NB4 (cell line): ENCODE measurements at regions not wholly inside any gene's neighbourhood (a gene's known extent, or its start where the extent isn't known, plus 50 kb on each side); places are given as distances from the start of the nearest gene placed in this dataset.
"Not testable (repeated sequence)": the region's sequence is repeated elsewhere in the genome, so short reads cannot be mapped to it uniquely, and the experiment has no call there.

ENCODE experiments used
- MYC ChIP-seq: IDR thresholded peaks from 2 replicates; pipeline ENCODE4 v1.6.1; 2011; ENCODE audit warnings: low read depth, low read length
- TF ChIP-seq, protein P1 (sequence below): IDR thresholded peaks from one replicate; pipeline ENCODE4 v1.5.1; 2012; ENCODE audit warnings: low read depth, low read length

DNA sequence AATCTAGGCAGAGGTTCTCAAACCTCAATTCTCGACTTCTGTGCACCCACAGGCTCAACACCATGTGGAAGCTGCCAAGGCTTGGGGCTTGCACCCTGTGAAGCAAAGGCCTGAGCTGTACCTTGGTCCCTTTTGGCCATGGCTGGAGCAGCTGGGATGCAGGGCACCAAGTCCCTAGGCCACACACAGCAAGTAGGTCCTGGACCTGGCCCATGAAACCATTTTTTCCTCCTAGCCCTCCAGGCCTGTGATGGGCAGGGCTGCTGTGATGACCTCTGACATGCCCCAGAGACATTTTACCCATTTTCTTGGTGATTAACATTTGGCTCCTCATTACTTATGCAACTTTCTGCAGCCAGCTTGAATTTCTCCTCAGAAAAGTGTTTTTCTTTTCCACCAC is 146.7 kb downstream of the RASEF start:
- not testable (repeated sequence) for TF ChIP-seq MYC
- TF ChIP-seq, protein P1, sequence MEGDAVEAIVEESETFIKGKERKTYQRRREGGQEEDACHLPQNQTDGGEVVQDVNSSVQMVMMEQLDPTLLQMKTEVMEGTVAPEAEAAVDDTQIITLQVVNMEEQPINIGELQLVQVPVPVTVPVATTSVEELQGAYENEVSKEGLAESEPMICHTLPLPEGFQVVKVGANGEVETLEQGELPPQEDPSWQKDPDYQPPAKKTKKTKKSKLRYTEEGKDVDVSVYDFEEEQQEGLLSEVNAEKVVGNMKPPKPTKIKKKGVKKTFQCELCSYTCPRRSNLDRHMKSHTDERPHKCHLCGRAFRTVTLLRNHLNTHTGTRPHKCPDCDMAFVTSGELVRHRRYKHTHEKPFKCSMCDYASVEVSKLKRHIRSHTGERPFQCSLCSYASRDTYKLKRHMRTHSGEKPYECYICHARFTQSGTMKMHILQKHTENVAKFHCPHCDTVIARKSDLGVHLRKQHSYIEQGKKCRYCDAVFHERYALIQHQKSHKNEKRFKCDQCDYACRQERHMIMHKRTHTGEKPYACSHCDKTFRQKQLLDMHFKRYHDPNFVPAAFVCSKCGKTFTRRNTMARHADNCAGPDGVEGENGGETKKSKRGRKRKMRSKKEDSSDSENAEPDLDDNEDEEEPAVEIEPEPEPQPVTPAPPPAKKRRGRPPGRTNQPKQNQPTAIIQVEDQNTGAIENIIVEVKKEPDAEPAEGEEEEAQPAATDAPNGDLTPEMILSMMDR: not testable (repeated sequence)
